NCI-H2081 (cell line): ENCODE measurements at regions not wholly inside any gene's neighbourhood (a gene's known extent, or its start where the extent isn't known, plus 50 kb on each side); places are given as distances from the start of the nearest gene placed in this dataset.

Experiments
- DNase-seq, 2 experiments: peaks; one replicate each; lab custom pipeline; 2025; lab: John Stamatoyannopoulos, UW

DNA sequence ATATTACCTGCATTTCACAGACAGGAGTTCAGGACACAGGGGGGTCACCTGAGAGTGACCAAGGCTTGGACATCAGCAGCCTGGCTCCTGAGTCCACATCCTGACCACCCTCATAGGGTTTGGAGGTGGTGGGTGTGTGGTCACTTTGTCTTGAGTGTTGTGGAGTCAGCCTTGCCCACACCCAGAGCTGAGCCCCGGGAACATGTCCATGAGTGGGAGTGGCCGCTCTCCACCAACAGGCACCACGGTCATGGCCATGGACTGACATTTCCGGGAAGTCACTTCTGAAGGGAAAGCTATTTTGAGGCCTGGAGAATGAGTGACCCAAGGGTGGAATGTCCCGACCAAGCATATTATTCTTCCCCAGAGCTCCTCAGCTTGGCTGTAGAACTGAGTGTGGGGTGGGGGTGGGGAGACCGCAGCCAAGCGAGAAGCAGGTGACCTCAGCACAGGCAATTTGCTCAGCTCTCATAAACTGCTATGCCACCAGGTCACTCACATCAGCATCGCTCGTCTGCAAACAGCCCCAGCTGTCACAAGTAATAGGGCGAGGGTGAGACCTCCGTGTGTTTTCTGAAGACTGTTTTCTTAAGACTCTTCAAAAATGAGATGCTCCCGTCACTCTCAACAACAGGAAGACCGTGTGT is 348.6 kb upstream of the CDH4 start:
- DNase-seq = no peak

DNA sequence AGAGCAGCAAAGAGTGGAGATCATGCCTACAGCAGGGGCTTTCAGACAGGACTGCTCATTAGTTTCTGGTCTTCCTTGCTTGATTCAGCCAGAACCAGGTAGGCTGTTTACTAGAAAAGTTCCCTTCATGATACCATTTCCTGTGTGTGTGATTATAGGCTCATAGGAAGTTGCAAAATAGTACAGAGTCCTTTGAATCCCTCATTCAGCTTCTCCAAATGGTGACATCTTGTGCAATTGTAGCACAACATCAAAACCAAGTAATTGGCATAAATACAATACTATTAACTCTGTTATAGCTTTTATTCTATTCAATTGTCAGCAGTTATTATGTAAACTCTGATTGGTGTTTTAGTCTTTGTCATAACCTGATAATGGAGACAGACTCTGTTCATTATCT is 347.3 kb upstream of the CDH4 start:
- DNase-seq = no peak

- DNase-seq = no peak
Measured at GRCh38 chr20:60905919-60906318, 346.1 kb upstream of the CDH4 start.

DNA sequence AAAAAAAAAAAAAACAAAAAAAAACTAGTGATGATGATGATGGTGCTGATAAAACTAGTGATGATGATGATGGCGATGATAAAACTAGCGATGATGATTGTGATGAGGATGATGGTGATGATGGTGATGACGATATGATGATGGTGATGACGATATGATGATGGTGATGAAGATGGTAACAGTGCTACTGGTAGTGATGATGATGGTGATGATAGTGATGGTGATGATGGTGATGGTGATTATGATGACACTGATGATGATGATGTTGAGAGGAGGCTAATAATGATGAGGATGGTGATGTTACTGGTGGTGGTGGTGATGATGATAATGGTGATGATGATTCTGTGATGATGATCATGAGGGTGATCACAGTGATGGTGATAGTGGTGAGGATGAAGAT is 345.5 kb upstream of the CDH4 start:
- DNase-seq = no peak

GRCh38 chr20:60913298-60913697 is 338.8 kb upstream of the CDH4 start:
- DNase-seq = no peak

GRCh38 chr20:60921022-60921622 is 330.9 kb upstream of the CDH4 start:
- DNase-seq = no peak

DNA sequence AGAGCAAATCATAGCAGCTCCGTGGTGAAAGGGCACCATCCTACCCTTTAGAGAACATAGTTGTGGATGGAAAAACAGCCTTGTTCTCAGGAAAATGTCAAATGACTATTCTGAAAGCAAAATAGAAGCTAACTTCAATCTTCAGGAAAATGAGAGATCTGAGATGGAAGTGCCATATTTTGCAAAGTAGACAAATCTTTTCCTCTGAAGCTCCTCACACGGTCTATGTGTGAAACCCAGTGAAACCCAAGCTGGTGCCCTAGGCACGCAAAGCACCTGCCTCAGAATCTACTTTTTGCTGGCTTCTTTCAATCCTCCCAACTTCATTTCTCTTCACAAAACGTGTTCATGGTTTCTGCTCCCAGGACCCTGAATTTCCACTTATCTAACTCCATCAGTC is 325.2 kb upstream of the CDH4 start:
- DNase-seq = no peak

DNA sequence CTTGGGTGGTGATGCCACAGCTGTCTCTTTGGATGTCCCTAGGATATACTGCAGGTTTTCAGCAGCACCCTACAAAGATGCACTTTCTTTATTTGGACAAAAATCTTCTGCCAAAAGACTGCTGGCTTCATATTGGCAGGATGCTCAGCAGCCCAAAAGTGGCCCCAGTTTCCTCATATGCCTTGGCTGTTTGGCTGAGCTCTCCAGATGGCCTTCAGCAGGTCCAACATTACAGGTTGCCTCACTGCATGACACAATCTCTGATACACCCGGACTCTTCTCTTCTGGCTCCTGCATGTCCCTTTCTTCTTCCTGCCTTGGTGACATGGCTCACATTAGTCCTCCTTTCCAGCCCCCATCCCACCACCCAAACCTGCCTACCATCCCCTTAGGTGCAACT is 323.7 kb upstream of the CDH4 start:
- DNase-seq = no peak

- DNase-seq = no peak
Measured at GRCh38 chr20:60930023-60930790, 321.9 kb upstream of the CDH4 start.

DNA sequence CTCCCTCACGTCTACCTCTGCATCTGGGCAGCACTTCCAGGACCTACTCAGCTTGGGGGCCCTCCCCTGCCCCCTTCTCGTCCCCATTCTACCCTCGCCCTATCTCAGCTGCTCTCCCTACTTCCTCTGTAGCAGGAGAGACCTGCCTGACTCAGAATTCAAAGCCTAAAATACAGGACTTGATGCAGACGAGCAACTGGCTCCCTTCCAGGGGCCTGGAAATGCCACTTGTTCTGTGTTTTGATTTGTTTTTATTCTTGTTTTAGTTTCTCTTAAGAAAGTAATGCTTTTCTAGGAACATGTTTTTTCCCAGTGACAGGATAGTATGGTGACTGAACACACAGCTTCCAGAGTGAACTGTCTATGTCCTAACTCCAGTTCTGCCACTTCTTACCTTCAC is 320.4 kb upstream of the CDH4 start:
- no peak for DNase-seq

GRCh38 chr20:60934724-60935123 is 317.3 kb upstream of the CDH4 start:
- no peak for DNase-seq

DNA sequence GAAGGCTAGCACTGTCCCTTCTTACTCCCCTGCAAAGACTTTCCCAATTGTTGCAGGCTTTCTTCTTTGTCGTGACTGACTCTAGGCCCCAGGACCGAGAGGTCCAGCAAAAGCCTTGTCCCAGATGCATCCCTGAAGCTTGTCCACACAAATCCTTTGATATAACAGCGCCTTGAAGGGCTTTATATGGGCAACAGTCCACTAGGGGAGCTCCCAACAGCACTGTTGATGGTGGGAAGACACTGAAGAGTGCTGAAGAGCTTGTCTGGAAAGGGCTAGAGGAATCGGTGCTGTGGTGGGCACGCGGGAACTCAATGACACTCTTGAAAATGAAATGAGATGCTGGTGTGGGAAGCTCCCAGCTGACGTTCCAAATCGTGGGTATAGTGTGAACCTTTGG is 316.1 kb upstream of the CDH4 start:
- DNase-seq = no peak

DNA sequence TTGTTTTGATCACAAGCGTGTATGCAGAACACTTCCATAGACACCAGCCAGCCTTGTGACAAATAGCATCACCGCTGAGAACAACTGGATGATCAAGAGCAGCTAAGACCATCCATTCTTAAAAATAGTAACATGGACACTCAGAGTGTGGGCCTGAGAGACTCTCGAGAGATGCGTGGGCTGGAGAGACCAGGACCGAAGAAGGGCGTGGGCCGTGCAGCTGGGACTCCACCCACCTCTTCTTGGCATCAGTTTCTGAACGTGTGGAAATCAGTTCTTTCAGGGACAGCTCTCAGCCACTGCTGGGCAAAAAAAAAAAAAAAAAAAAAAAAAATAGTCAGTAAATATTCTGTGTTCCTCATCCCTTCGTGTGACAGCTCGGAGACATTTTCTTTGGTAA is 314.5 kb upstream of the CDH4 start:
- no peak for DNase-seq

- DNase-seq = no peak
Measured at GRCh38 chr20:60941379-60941778, 310.7 kb upstream of the CDH4 start.

GRCh38 chr20:60947819-60948218 is 304.2 kb upstream of the CDH4 start:
- no peak for DNase-seq

DNA sequence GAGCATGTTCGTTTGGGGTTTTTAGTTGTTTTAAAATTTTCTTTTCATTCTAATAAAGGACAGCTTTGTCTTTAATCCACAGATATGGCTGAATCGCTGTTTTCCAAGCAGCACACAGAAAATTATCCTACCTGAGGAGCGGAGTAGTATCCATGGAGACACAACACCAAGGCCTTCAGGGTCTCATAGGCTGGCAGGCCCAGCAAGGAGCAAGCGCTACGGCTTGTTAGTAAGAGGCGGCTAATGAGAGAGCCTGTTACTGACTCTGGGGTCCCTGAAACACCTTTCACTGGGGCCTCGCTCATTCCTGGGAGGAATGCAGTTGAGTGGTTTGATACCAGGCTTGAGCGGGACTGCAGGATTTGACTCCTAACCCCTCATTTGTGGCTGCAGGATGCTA is 303.8 kb upstream of the CDH4 start:
- DNase-seq = no peak

- DNase-seq = no peak
Measured at GRCh38 chr20:60950561-60950960, 301.5 kb upstream of the CDH4 start.

- no peak for DNase-seq
Measured at GRCh38 chr20:60950974-60951373, 301.1 kb upstream of the CDH4 start.

DNA sequence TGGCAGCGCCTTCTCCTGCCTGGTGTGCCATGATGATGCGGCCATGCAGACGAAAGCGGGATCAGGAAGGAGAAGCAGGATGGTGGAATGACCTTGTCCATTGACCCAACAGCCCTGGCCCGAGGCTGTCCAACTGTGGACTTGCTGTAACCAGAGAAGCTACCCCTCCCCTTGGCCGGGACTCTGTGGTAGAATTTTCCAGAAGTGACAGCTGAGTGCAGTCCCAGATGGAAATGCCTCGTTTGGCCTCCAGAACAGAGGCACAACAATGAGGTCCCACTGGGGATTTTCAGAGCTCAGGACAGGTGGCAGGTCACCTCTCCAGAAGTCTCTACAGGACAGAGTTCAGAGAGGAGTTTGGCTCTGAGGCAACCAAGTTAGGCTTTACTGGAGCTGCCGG is 299.2 kb upstream of the CDH4 start:
- no peak for DNase-seq

- DNase-seq = no peak
Measured at GRCh38 chr20:60953321-60953720, 298.7 kb upstream of the CDH4 start.

GRCh38 chr20:60955706-60956105 is 296.4 kb upstream of the CDH4 start:
- no peak for DNase-seq

- DNase-seq = no peak
Measured at GRCh38 chr20:60956194-60956593, 295.9 kb upstream of the CDH4 start.

DNA sequence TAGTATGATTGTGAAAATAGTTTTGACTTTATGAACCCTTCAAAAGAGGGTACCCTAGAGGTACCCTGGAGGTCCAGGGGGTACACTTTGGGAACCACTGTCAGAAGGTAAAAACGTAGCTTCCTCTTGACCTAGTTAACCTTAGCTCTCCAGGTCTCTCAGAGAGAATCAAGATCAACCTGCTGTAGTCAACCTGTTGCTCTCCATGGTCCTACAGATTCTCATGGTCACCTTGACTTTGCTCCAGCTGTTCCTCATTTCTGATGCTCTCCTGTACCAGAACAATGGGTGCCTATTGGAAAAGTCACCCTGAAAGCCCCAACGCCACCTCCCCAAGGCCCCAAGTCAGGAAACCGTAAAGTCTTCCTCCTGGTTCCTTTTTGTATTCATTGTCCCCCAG is 294.4 kb upstream of the CDH4 start:
- DNase-seq = no peak

DNA sequence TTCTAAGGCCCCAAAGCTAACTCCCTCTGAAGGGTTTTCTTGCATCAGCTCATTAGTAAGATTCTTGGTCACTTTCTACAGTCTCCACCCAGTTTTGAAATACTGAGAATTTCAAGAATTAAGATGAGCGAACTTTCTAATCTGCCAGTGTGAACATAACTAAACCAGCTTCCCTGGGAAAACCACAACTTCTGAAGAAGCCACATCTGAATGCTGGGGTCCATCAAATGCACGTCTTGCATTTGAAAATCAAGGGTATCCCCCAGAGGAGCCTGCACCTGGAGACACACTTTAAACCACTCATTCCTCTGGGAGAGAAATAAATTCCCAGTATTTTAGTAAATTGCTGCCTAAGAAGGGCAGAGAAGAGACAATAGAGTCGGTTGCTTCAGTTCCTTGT is 292.1 kb upstream of the CDH4 start:
- DNase-seq = no peak
